Ascending aorta (tissue), 2 donors: ENCODE measurements at regions not wholly inside any gene's neighbourhood (a gene's known extent, or its start where the extent isn't known, plus 50 kb on each side); places are given as distances from the start of the nearest gene placed in this dataset.

Experiments
- DNase-seq, 2 donors: peaks; one replicate each; pipeline ENCODE4 v3.0.0-alpha.2; 2019; ENCODE audit warnings: low spot score in 2 of 2
- H3K27ac ChIP-seq, 2 donors: fragments of 200-600 bp; sonication (generic); one replicate each; pipeline ENCODE4 v1.5.1; 2016 to 2017; ENCODE audit warnings: mild to moderate bottlenecking in 1 of 2
- H3K27me3 ChIP-seq: fragments of 200-600 bp; sonication (generic); one replicate; pipeline ENCODE4 v1.5.1; 2017
- H3K36me3 ChIP-seq, 2 donors: fragments of 200-600 bp; sonication (generic); one replicate each; pipeline ENCODE4 v1.5.1; 2016
- H3K4me1 ChIP-seq, 2 donors: fragments of 200-600 bp; sonication (generic); one replicate each; pipeline ENCODE4 v1.5.1; 2016 to 2017; ENCODE audit warnings: mild to moderate bottlenecking in 1 of 2
- H3K4me3 ChIP-seq, 2 donors: fragments of 200-600 bp; sonication (generic); one replicate each; pipeline ENCODE4 v1.5.1; 2016 to 2017; ENCODE audit warnings: mild to moderate bottlenecking in 1 of 2
- H3K9me3 ChIP-seq, 2 donors: fragments of 200-600 bp; sonication (generic); one replicate each; pipeline ENCODE4 v1.5.1; 2016
- CTCF ChIP-seq, 3 experiments: fragments of 200-600 bp in 2 of 3; fragments of 450-650 bp in 1 of 3; sonication (generic) in 2 of 3; IDR thresholded peaks; one replicate each; pipeline ENCODE4 v1.5.1; 2016 to 2019; ENCODE audit warnings: antibody characterized with exemption in 3 of 3, mild to moderate bottlenecking in 1 of 3, moderate library complexity in 1 of 3
- intact Hi-C: fragments of 100-400 bp; cut with DNase I; formaldehyde crosslinking; loops from one replicate; pipeline ENCODE4 v1.15.1; 2023

DNA sequence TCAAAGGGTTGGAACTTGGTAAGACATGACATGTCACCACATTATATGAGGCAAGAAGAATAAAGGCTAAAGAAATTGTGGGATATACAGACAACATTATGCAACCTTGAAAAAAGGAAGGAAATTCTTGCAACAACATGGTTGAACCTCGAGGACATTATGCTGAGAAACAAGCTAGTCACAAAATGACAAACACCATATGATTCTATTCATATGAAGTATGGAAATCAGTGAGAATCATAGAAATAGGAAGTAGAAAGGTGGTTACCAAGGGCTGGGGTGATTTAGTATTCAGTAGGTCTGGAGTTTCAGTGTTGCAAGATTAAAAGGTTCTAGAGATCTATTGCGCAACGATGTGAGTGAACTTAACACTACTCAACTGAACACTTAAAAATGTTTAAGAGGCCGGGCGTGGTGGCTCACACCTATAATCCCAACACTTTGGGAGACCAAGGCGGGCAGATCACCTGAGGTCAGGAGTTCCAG is 126.9 kb upstream of the TBX20 start:
- H3K4me3 ChIP-seq, result no peak overlapping the region
- DNase-seq, result no peak
- H3K36me3 ChIP-seq, result no peaks in the 10 kb centered on the region
- no peak for TF ChIP-seq CTCF (IDR thresholded peaks at IDR 0.05)
- intact Hi-C loops, result no loop called here
- no peaks in the 10 kb centered on the region for H3K4me1 ChIP-seq
- H3K9me3 ChIP-seq, result no peaks in the 10 kb centered on the region
- no peak overlapping the region for H3K27ac ChIP-seq
- H3K27me3 ChIP-seq, result no peaks in the 10 kb centered on the region

DNA sequence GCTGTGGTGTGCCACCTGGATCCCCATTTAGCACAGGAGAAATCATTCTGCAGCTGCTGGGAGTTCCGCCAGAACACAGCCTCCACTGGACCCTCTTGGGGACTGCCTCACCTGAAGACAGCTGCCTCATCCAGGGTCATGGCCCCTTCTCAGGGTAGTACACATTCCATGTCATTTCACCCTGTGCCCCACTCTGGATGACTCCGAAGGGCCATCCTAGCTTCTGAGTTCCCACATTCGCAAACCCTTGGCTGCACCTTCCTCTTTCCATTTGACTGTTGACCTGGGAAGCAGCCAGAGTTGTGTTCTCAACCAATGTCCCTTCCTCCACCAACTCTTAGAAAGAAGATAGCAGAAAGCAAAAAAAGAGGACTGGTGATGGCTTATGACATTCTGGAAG is 125.6 kb upstream of the TBX20 start:
- Histone ChIP-seq H3K36me3 (no peaks in the 10 kb centered on the region), H3K27me3 (no peaks in the 10 kb centered on the region), H3K27ac (no peak overlapping the region), H3K9me3 (no peaks in the 10 kb centered on the region), H3K4me1 (no peaks in the 10 kb centered on the region), H3K4me3 (no peak overlapping the region)
- no peak for TF ChIP-seq CTCF (IDR thresholded peaks at IDR 0.05)
- intact Hi-C loops, result no loop called here
- no peak for DNase-seq

DNA sequence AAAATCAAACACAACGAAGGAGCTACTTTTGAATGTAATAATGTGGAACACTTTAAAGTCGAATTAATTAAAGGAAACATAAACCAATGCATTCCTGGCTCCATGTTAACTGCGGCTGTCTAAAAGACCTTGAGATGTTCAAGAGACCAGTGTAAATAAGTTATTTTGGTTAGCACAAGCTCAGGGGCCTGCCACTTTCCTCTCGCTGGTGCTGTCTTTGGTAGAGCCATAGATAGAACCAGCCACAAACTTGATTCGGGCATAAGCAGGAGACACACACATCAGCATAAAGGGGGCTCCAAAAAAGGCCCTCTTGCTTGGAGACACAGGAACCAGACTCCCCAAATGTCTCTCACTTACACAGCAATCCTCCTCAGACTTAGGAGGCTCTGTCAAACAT is 121.6 kb upstream of the TBX20 start:
- DNase-seq, result no peak
- H3K9me3 ChIP-seq, result no peaks in the 10 kb centered on the region
- H3K4me1 ChIP-seq, result no peaks in the 10 kb centered on the region
- no peak for TF ChIP-seq CTCF (IDR thresholded peaks at IDR 0.05)
- H3K27ac ChIP-seq, result no peak overlapping the region
- intact Hi-C loops, result no loop called here
- no peaks in the 10 kb centered on the region for H3K27me3 ChIP-seq
- H3K36me3 ChIP-seq, result no peaks in the 10 kb centered on the region
- no peak overlapping the region for H3K4me3 ChIP-seq

DNA sequence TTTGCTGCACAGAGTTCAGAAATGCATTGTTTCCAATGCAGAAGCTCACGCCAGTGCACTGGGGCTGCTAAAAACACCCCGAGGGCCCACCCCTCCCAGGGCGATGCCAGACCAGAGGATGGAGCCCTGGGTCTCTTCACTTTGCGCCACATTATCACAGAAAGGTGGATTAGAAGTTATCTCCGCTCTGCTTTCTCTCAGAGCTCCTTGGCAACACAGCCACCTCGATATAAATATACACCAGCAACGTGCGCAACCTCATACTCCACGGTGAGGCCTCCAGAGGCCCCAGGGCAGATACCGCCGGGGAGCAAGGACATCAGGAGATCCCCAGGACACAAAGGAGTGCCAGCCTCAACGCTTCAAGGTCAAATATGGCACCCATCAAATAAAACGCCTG is 121.0 kb upstream of the TBX20 start:
- TF ChIP-seq CTCF (IDR thresholded peaks at IDR 0.05), result no peak
- H3K9me3 ChIP-seq, result no peaks in the 10 kb centered on the region
- no peaks in the 10 kb centered on the region for H3K36me3 ChIP-seq
- intact Hi-C loops, result no loop called here
- no peak for DNase-seq
- H3K4me3 ChIP-seq, result no peak overlapping the region
- H3K4me1 ChIP-seq, result no peaks in the 10 kb centered on the region
- no peaks in the 10 kb centered on the region for H3K27me3 ChIP-seq
- no peak overlapping the region for H3K27ac ChIP-seq

GRCh38 chr7:35371221-35371620 is 117.3 kb upstream of the TBX20 start:
- H3K27ac ChIP-seq, result no peak overlapping the region
- intact Hi-C loops, result no loop called here
- no peaks in the 10 kb centered on the region for H3K36me3 ChIP-seq
- no peak for TF ChIP-seq CTCF (IDR thresholded peaks at IDR 0.05)
- no peaks in the 10 kb centered on the region for H3K4me1 ChIP-seq
- no peaks in the 10 kb centered on the region for H3K27me3 ChIP-seq
- H3K4me3 ChIP-seq, result no peak overlapping the region
- no peaks in the 10 kb centered on the region for H3K9me3 ChIP-seq
- DNase-seq, result no peak

GRCh38 chr7:35370687-35371086 is 116.8 kb upstream of the TBX20 start:
- Histone ChIP-seq H3K27me3 (no peaks in the 10 kb centered on the region), H3K4me3 (no peak overlapping the region), H3K27ac (no peak overlapping the region), H3K9me3 (no peaks in the 10 kb centered on the region), H3K36me3 (no peaks in the 10 kb centered on the region), H3K4me1 (no peaks in the 10 kb centered on the region)
- TF ChIP-seq CTCF (IDR thresholded peaks at IDR 0.05), result no peak
- no peak for DNase-seq
- intact Hi-C loops, result no loop called here
